ENCODE measurements at regions not wholly inside any gene's neighbourhood (a gene's known extent, or its start where the extent isn't known, plus 50 kb on each side); places are given as distances from the start of the nearest gene placed in this dataset.

DNA sequence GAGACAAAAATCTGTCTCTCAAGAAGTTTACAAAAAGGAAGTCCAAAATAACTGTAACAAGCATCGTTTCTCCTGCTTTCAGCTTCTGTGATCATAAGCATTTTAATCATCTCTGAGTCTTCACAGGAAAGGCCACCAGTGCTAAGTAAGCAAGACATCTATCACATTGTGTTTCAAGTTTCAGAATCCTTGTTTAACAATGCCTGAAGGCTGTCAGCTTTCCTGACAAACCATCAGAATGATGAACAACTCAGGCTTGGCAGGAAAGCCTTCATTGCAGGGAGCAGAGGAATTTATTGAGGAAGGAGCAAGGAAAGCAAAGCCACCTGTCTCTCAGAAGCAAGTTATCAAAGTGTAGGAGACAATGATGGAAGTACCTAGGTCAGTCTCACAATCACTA lies 143.5 kb upstream of the DAPK1 start:
- TF ChIP-seq, protein P1, sequence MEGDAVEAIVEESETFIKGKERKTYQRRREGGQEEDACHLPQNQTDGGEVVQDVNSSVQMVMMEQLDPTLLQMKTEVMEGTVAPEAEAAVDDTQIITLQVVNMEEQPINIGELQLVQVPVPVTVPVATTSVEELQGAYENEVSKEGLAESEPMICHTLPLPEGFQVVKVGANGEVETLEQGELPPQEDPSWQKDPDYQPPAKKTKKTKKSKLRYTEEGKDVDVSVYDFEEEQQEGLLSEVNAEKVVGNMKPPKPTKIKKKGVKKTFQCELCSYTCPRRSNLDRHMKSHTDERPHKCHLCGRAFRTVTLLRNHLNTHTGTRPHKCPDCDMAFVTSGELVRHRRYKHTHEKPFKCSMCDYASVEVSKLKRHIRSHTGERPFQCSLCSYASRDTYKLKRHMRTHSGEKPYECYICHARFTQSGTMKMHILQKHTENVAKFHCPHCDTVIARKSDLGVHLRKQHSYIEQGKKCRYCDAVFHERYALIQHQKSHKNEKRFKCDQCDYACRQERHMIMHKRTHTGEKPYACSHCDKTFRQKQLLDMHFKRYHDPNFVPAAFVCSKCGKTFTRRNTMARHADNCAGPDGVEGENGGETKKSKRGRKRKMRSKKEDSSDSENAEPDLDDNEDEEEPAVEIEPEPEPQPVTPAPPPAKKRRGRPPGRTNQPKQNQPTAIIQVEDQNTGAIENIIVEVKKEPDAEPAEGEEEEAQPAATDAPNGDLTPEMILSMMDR (conservative IDR thresholded peaks at IDR 0.05; ENCODE audit: low read depth in 2 of 2): no peak
- no peak for TF ChIP-seq POLR2AphosphoS5 (IDR thresholded peaks at IDR 0.05; ENCODE audit: low read depth)
- TF ChIP-seq EZH2 (IDR thresholded peaks at IDR 0.05; ENCODE audit: low read depth, unreplicated experiment): no peak
- TF ChIP-seq, protein P2, sequence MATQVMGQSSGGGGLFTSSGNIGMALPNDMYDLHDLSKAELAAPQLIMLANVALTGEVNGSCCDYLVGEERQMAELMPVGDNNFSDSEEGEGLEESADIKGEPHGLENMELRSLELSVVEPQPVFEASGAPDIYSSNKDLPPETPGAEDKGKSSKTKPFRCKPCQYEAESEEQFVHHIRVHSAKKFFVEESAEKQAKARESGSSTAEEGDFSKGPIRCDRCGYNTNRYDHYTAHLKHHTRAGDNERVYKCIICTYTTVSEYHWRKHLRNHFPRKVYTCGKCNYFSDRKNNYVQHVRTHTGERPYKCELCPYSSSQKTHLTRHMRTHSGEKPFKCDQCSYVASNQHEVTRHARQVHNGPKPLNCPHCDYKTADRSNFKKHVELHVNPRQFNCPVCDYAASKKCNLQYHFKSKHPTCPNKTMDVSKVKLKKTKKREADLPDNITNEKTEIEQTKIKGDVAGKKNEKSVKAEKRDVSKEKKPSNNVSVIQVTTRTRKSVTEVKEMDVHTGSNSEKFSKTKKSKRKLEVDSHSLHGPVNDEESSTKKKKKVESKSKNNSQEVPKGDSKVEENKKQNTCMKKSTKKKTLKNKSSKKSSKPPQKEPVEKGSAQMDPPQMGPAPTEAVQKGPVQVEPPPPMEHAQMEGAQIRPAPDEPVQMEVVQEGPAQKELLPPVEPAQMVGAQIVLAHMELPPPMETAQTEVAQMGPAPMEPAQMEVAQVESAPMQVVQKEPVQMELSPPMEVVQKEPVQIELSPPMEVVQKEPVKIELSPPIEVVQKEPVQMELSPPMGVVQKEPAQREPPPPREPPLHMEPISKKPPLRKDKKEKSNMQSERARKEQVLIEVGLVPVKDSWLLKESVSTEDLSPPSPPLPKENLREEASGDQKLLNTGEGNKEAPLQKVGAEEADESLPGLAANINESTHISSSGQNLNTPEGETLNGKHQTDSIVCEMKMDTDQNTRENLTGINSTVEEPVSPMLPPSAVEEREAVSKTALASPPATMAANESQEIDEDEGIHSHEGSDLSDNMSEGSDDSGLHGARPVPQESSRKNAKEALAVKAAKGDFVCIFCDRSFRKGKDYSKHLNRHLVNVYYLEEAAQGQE (IDR thresholded peaks at IDR 0.05; ENCODE audit: unreplicated experiment): no peak
- TF ChIP-seq, protein P3, sequence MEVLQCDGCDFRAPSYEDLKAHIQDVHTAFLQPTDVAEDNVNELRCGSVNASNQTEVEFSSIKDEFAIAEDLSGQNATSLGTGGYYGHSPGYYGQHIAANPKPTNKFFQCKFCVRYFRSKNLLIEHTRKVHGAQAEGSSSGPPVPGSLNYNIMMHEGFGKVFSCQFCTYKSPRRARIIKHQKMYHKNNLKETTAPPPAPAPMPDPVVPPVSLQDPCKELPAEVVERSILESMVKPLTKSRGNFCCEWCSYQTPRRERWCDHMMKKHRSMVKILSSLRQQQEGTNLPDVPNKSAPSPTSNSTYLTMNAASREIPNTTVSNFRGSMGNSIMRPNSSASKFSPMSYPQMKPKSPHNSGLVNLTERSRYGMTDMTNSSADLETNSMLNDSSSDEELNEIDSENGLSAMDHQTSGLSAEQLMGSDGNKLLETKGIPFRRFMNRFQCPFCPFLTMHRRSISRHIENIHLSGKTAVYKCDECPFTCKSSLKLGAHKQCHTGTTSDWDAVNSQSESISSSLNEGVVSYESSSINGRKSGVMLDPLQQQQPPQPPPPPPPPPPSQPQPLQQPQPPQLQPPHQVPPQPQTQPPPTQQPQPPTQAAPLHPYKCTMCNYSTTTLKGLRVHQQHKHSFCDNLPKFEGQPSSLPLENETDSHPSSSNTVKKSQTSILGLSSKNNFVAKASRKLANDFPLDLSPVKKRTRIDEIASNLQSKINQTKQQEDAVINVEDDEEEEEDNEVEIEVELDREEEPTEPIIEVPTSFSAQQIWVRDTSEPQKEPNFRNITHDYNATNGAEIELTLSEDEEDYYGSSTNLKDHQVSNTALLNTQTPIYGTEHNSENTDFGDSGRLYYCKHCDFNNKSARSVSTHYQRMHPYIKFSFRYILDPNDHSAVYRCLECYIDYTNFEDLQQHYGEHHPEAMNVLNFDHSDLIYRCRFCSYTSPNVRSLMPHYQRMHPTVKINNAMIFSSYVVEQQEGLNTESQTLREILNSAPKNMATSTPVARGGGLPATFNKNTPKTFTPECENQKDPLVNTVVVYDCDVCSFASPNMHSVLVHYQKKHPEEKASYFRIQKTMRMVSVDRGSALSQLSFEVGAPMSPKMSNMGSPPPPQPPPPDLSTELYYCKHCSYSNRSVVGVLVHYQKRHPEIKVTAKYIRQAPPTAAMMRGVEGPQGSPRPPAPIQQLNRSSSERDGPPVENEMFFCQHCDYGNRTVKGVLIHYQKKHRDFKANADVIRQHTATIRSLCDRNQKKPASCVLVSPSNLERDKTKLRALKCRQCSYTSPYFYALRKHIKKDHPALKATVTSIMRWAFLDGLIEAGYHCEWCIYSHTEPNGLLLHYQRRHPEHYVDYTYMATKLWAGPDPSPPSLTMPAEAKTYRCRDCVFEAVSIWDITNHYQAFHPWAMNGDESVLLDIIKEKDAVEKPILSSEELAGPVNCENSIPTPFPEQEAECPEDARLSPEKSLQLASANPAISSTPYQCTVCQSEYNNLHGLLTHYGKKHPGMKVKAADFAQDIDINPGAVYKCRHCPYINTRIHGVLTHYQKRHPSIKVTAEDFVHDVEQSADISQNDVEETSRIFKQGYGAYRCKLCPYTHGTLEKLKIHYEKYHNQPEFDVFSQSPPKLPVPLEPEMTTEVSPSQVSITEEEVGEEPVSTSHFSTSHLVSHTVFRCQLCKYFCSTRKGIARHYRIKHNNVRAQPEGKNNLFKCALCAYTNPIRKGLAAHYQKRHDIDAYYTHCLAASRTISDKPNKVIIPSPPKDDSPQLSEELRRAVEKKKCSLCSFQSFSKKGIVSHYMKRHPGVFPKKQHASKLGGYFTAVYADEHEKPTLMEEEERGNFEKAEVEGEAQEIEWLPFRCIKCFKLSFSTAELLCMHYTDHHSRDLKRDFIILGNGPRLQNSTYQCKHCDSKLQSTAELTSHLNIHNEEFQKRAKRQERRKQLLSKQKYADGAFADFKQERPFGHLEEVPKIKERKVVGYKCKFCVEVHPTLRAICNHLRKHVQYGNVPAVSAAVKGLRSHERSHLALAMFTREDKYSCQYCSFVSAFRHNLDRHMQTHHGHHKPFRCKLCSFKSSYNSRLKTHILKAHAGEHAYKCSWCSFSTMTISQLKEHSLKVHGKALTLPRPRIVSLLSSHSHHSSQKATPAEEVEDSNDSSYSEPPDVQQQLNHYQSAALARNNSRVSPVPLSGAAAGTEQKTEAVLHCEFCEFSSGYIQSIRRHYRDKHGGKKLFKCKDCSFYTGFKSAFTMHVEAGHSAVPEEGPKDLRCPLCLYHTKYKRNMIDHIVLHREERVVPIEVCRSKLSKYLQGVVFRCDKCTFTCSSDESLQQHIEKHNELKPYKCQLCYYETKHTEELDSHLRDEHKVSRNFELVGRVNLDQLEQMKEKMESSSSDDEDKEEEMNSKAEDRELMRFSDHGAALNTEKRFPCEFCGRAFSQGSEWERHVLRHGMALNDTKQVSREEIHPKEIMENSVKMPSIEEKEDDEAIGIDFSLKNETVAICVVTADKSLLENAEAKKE (CRISPR knock-in tag; IDR thresholded peaks at IDR 0.05): no peak
- no peak for TF ChIP-seq EZH2phosphoT487 (IDR thresholded peaks at IDR 0.05; ENCODE audit: unreplicated experiment)
